ENCODE measurements at regions not wholly inside any gene's neighbourhood (a gene's known extent, or its start where the extent isn't known, plus 50 kb on each side); places are given as distances from the start of the nearest gene placed in this dataset.

DNA sequence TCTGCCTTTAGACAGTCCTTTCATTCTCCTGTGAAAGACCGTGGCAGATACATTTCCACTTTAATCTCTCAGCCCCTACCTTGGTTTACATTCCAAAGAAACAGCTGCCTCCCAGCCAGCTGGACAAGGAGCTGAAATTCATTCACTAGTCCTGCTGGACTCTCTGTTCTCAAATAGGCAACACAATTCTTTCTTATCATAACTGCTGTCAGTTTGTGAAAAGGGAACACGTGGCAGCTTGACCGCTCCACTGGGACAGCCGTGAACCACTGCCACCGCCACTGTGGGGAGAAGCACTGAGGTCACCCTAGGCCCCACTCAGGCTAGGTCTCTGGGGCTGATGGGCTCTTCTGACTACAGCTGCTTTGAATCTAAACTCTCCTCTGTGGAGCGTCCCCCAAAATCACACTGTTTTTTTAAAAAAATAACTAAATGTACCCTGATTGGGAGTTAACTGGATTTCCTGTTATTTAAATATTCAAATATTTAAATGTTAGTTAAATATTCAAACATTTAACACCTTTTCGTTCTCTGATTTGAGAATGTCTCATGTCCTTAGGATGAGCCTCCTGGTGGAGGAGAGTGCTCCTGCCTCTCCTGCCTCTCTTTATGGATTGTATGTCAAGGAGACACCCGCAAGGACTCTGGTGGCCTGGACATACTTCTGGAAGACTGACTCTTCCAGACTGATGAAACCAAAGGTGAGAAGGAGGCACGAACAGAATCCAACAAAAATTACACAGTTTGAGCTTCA lies 120.1 kb downstream of the BOD1 start:
- TF ChIP-seq CTCF (IDR thresholded peaks at IDR 0.05; ENCODE audit: low read depth, low read length) (no peak), EZH2phosphoT487 (IDR thresholded peaks at IDR 0.05; ENCODE audit: low read depth) (no peak)
